Neural progenitor cell (in vitro differentiated cells): ENCODE measurements at regions not wholly inside any gene's neighbourhood (a gene's known extent, or its start where the extent isn't known, plus 50 kb on each side); places are given as distances from the start of the nearest gene placed in this dataset.

Experiments
- CTCF ChIP-seq: fragments of 200-600 bp; sonication (generic); IDR thresholded peaks from 2 replicates; pipeline ENCODE4 v1.5.1; 2017; ENCODE audit warnings: antibody characterized with exemption, mild to moderate bottlenecking
- EZH2phosphoT487 ChIP-seq: fragments of 200-600 bp; sonication (generic); IDR thresholded peaks from 2 replicates; pipeline ENCODE4 v1.6.1; 2017; ENCODE audit warnings: antibody characterized with exemption

DNA sequence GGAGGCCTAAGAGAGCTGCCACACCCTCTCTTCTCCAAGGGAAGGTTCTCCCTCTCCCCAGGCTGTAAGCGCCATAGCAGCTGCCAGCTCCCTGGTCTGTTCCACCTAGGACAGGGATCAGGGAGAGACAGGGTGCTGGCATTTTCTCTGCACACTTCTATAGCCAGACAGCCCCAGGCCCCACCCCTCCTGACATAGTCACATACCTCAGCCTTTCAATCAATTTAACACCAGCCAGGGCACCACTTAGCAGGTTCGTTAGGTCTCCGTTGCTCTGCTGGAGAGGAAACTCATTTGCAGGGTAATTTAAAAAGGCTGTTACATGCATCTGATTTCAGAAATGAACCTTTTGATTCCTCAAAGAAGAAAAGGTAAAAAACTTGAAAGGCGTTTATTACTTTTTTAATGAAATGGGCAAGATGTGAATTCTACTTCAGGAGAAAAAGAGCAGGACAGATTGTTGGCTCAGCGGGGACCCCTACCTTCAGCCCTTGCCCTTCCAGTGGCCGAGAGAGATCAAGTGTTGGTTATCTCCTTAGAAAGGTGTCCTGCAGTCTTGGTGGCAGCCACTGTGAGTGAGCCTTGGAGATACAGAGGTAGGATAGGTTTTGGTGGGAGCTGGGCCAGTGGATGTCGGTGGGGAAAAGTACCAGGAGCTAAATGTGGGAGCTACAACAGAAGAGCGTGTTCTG lies 180.5 kb upstream of the GALNT17 start:
- TF ChIP-seq CTCF (no peak), EZH2phosphoT487 (no peak)
